NCI-H524 treated with DMSO at 0.1 percent for 48 hours (cell line): ENCODE measurements at regions not wholly inside any gene's neighbourhood (a gene's known extent, or its start where the extent isn't known, plus 50 kb on each side); places are given as distances from the start of the nearest gene placed in this dataset.

Source experiments
- DNase-seq: peaks from one replicate; lab custom pipeline; 2025; lab: John Stamatoyannopoulos, UW

GRCh38 chr1:13922466-13923110 is 222.6 kb downstream of the PRDM2 start:
- DNase-seq: no peak

GRCh38 chr1:13926556-13926955 is 226.6 kb downstream of the PRDM2 start:
- DNase-seq: no peak

GRCh38 chr1:13927736-13928135 is 227.7 kb downstream of the PRDM2 start:
- DNase-seq: no peak

- DNase-seq: no peak
These were observed 229.3 kb downstream of the PRDM2 start for GRCh38 chr1:13929313-13929712.

GRCh38 chr1:13930151-13930550 is 230.2 kb downstream of the PRDM2 start:
- no peak for DNase-seq

- no peak for DNase-seq
These were observed 231.2 kb downstream of the PRDM2 start for GRCh38 chr1:13931226-13931625.

GRCh38 chr1:13935336-13935735 is 235.3 kb downstream of the PRDM2 start:
- no peak for DNase-seq

- no peak for DNase-seq
These were observed 241.3 kb downstream of the PRDM2 start for GRCh38 chr1:13941315-13941714.

GRCh38 chr1:13943055-13943454 is 243.1 kb downstream of the PRDM2 start:
- no peak for DNase-seq

- DNase-seq: no peak
These were observed 245.9 kb downstream of the PRDM2 start for GRCh38 chr1:13945856-13946255.

- DNase-seq: no peak
These were observed 247.7 kb downstream of the PRDM2 start for GRCh38 chr1:13947658-13948057.

GRCh38 chr1:13948396-13948795 is 248.4 kb downstream of the PRDM2 start:
- DNase-seq: no peak

GRCh38 chr1:13948888-13949391 is 249.0 kb downstream of the PRDM2 start:
- no peak for DNase-seq

GRCh38 chr1:13949546-13949945 is 249.6 kb downstream of the PRDM2 start:
- no peak for DNase-seq

GRCh38 chr1:13950637-13951036 is 250.6 kb downstream of the PRDM2 start:
- no peak for DNase-seq

GRCh38 chr1:13951793-13952751 is 252.1 kb downstream of the PRDM2 start:
- no peak for DNase-seq

- no peak for DNase-seq
These were observed 253.0 kb downstream of the PRDM2 start for GRCh38 chr1:13952985-13953384.

GRCh38 chr1:13956393-13956792 is 256.4 kb downstream of the PRDM2 start:
- DNase-seq: no peak

- no peak for DNase-seq
These were observed 260.5 kb downstream of the PRDM2 start for GRCh38 chr1:13960375-13960987.

- DNase-seq: no peak
These were observed 264.8 kb downstream of the PRDM2 start for GRCh38 chr1:13964768-13965167.

- no peak for DNase-seq
These were observed 265.9 kb downstream of the PRDM2 start for GRCh38 chr1:13965770-13966398.

- no peak for DNase-seq
These were observed 267.7 kb downstream of the PRDM2 start for GRCh38 chr1:13967707-13968106.
